GM19468 (cell line): ENCODE measurements at regions not wholly inside any gene's neighbourhood (a gene's known extent, or its start where the extent isn't known, plus 50 kb on each side); places are given as distances from the start of the nearest gene placed in this dataset.
"Not testable (repeated sequence)": the region's sequence is repeated elsewhere in the genome, so short reads cannot be mapped to it uniquely, and the experiment has no call there.

Experiments
- ATAC-seq: cut with Tn5 transposase; IDR thresholded peaks from one replicate; pipeline ENCODE4 v1.9.1; 2021; ENCODE audit warnings: mild to moderate bottlenecking, moderate library complexity, moderate number of reproducible peaks; ENCODE audit not compliant: unreplicated experiment; ENCODE audit errors: extremely low read depth

DNA sequence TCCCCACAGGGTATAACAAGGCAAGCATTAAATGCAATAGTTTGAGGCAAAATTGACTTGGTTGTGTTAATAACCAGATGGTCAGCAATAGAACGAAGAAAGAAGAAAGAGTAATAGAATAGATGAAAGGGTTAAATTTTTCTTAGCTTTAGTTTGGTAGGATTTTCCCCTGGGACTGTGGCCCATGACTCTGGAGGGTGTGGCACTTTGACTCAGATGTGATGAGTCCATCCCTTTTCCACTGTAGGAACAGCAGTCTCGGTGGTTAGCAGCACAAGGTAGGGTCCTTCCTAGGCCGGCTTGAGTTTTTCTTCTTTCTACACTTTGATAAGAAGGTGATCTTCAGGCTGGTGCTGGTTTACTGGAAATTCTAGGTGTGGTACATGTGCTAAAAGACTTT lies 321.0 kb downstream of the CGGBP1 start:
- ATAC-seq: not testable (repeated sequence)

- ATAC-seq: no peak
Observed at GRCh38 chr3:87733671-87734367, 325.0 kb downstream of the CGGBP1 start.

- ATAC-seq: no peak
Observed at GRCh38 chr3:87732294-87732693, 326.5 kb downstream of the CGGBP1 start.

DNA sequence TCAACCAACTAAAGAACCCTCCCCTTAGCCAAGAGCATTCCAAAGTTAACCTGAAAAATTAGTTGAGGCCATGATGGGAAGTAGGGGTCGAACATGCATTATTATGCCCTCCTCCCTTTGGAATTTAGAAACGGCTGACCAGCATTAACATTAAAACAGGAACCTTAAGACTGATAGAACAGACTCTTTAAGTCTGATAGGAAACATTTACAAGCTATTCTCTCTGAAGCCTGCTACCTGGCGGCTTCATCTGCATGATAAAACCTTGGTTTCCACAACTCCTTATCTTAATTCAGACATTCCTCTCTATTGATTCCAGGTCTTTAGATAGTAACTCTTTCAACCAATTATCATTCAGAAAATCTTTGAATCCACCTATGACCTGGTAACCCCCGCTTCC lies 331.0 kb downstream of the CGGBP1 start:
- ATAC-seq: no peak

- ATAC-seq: no peak
Observed at GRCh38 chr3:87719060-87719459, 339.7 kb downstream of the CGGBP1 start.

DNA sequence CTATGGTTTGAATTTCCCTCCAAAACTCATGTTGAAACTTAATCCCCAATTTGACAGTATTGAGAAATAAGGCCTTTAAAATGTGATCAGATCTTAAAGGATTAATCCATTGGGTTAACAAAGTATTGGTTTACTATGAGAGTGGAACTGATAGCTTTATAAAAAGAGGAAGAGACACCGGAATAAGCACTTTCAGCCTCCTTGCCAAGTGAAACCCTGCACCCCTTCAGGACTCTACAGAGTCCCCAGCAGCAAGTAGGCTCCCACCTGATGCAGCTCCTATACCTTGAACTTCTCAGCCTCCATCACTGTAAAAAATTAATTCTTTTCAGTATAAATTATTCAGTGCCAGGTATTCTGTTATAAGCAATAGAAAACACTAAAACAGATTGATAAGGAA lies 348.3 kb downstream of the CGGBP1 start:
- no peak for ATAC-seq

DNA sequence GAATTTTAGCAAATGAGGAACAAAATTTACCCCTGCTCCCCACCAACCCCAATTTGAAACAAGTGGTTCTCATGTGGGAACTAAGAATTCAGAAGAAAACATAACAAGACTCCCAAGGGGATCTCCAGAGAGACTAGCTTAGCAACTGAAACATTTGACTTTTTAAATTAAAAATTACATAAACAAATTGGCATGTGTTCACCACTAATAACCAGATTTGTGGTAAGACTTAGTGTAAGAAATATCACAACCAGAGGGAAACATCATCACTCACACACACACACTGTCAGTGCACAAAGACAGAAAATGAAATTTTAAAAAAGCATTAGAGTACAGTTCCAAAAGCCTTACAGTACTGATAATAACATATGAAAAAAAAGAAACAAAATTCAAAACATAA lies 348.8 kb downstream of the CGGBP1 start:
- ATAC-seq: no peak

- ATAC-seq: no peak
Observed at GRCh38 chr3:87706176-87706575, 352.6 kb downstream of the CGGBP1 start.

- ATAC-seq: no peak
Observed at GRCh38 chr3:87702600-87702999, 356.2 kb downstream of the CGGBP1 start.

DNA sequence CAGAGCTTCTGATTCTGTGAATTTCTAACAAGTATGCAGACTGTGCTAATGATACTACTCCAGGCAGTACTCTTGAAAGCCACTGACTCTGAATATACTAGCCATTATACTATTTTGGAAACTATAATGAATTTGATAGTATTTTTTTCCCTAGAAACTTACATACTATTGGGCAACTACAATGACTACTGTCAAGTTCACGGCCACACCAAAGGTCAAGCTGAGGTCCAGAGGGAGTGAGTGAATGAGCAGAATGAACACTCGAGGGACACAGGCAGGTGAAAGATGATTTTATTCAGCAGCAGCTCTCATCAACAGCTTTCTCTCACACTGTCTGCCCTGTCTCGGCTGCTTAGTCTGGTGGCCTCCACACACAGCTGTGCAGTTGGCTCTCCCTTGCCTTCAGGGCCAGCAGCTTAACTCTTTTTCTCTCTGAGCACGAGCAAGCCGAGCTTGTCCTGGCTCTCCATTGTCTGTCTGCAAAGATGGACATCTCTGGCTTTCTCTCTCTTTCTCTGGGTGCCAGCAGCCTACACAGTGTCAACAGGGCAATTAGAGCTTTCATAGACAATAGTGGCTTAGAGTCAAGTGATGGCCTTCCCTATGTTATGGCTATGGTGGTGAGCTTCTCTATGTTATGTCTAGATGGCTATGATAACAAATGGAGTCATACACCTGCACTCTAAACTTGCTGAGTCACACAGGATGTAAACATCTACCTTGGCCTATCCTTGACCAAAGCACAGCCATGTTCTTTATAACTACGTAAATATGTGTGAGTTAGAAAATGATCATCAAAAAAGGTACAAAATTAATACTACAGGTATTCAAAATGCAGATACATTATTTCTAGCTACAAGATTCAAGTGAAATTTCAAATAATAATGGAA lies 362.4 kb downstream of the CGGBP1 start:
- no peak for ATAC-seq

DNA sequence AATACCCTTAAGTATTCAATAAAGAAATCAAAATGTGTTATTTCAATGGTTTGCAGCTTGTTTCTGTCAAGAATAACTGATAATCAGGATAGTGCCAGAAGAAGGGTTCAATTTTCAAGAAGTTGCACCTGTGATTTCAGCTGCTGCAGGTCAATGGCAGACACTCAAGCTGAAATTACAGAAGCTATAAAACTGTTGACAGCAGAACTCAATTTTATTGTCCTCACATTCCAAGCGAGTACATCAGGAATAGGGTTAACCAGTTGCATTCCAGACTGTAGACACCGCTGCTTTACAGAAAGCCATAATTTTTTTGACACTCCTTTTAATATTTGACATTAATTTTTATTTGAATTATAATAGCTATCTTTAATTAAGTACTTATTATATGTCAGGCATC lies 364.1 kb downstream of the CGGBP1 start:
- ATAC-seq: no peak

DNA sequence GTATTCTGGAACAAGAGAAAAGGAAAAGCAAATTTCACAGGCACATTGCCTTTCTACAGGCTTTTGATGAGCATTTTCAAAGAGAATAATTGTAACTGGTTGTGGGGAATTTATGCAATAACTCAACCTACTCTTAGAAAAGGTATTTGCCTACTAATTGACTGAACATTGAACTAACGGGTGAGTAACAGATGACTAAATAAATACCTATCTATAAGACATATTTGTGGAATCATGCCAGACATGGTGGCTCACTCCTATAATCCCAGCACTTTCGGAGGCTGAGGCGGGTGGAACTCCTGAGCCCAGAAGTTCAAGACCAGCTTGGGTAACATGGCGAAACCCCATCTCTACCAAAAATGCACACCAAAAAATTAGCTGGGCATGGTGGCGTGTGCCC lies 367.7 kb downstream of the CGGBP1 start:
- no peak for ATAC-seq

DNA sequence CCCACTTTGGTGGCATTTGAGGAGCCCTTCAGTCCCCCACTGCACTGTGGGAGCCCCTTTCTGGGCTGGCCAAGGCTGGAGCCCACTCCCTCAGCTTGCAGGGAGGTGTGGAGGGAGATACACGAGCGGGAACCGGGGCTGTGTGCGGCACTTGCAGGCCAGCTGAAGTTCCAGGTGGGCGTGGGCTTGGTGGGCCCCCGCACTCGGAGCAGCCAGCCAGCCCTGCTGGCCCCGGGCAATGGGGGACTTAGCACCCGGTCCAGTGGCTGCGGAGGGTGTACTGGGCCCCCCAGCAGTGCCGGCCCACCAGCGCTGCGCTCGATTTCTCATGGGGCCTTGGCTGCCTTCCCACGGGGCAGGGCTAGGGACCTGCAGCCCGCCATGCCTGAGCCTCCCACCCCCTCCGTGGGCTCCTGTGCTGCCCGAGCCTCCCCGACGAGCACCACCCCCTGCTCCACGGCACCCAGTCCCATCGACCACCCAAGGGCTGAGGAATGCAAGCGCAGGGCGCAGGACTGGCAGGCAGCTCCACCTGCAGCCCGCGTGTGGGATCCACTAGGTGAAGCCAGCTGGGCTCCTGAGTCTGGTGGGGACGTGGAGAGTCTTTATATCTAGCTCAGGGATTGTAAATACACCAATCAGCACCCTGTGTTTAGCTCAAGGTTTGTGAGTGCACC lies 379.7 kb downstream of the CGGBP1 start:
- not testable (repeated sequence) for ATAC-seq

DNA sequence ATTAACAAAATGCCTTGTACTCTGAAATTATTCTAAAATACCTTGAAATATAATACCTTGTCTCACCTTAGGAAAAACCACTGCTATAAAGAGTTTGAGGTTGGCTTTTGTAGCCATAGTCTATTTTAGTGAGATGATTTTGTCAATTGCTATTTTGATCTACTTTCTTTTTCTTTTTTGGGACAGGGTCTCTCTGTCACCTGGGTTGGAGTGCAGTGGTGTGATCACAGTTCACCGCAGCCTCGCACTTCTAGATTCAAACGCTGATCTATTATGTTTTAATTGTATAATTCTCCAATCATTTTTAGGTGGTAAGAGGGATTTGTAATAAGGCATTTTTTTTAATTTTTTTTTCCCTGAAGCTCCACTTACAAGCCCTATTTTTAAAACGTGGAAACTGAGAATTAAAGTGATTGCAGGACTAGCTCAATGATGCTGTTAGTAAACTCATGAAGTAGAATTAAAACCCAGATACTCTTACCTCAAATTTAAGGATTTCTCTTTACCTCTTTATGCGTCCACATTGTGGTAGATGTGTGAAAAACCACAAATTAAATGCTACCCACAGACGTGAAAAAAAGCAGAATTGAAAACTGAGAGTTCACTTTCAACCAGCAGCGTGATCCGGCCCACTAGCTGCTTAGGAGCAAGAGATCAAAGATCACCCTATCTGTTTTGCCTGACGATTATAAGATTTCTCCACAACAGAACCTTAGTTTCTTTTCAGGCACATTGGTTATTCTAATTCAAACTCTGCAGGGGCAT lies 384.2 kb downstream of the CGGBP1 start:
- peak; percentile 98 for ATAC-seq

DNA sequence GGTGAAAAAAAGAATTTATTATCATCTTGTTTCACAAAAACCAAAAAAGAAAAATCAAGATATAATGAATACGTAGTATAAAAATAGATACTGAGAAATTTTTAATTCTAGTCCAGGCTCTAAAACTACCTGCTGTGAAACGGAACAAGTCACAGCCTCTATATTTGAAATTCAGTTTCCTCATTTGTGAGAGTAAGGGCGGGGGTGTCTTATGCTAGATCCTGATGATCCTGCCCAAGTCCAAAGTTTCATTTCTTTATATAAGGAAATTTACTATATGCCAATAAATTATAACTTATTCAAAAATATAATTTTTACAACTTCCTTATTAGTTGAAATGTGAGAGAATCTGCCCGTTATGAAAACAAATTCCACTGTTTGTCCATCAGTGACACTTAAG lies 385.7 kb downstream of the CGGBP1 start:
- no peak for ATAC-seq

DNA sequence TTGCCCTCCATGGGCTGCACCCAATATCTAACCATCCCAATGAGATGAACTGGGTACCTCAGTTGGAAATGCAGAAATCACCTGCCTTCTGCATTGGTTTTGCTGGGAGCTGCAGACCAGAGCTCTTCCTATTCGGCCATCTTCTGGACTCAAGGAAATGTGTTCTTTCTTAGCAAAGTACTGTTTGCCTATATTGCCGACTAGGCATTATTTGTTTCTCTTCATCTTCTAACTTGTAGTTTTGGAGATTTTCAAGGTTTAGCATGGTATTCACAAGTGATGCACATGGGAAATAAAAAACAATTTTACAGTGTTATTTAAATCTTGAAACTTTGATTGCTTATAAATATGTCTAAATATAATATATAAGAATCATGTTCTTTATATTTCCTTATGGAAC lies 377.8 kb upstream of the POU1F1 start:
- no peak for ATAC-seq

GRCh38 chr3:87653138-87653537 lies 376.8 kb upstream of the POU1F1 start:
- not testable (repeated sequence) for ATAC-seq

DNA sequence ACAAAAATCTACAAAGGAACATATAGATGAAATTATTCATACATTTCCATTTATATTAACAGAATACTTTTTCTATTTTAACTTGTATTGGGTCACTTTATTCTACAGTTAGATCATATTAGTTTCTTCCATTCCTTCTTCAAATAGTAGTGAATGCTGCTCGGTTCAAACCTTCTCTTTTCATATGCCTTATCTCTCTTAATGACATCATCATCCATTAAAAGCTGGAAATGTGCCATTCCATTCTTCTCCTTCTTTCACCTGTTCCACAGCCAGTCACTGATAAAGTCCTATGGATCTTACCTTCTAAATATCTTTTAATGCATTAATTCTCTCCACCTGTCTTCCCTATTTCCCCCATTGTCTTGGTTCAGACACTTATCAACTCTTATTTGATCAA lies 358.0 kb upstream of the POU1F1 start:
- ATAC-seq: no peak

- no peak for ATAC-seq
Observed at GRCh38 chr3:87627316-87627715, 350.9 kb upstream of the POU1F1 start.

DNA sequence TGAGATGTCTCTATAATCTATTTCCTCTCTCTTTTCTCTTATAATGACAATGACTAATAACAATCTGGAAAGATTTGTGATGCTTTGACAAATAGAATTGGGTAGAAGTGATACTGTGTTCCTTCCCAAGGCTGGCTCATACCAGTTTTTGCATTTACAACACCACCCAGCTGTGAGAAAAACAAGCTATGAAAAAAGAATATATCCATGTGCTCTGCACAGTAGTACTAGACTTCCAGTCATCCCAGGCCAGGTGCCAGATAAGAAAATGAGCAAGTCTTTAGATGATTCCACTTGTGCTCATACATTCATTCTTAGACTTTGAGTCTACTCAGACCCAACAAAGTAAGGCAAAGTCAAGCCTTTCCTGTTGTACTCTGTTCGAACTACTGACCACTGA lies 350.2 kb upstream of the POU1F1 start:
- ATAC-seq: no peak
